Mesodermal cell (in vitro differentiated cells): ENCODE measurements at regions not wholly inside any gene's neighbourhood (a gene's known extent, or its start where the extent isn't known, plus 50 kb on each side); places are given as distances from the start of the nearest gene placed in this dataset.

ENCODE experiments used
- H3K27ac ChIP-seq: 2 replicates; pipeline ENCODE4 v1.7.0; 2013; ENCODE audit warnings: mild to moderate bottlenecking, low read depth, low read length, moderate library complexity; ENCODE audit not compliant: severe bottlenecking
- H3K36me3 ChIP-seq: 2 replicates; pipeline ENCODE4 v1.7.1; 2013; ENCODE audit warnings: mild to moderate bottlenecking, low read length, moderate library complexity; ENCODE audit not compliant: control insufficient read depth, insufficient read depth
- H3K4me1 ChIP-seq: one replicate; pipeline ENCODE4 v1.7.1; 2013; ENCODE audit warnings: mild to moderate bottlenecking, low read length; ENCODE audit not compliant: insufficient read depth, control insufficient read depth, poor library complexity, severe bottlenecking
- H3K4me3 ChIP-seq: 2 replicates; pipeline ENCODE4 v1.7.0; 2013; ENCODE audit warnings: low read length, control low read depth, mild to moderate bottlenecking; ENCODE audit not compliant: insufficient read depth, poor library complexity, severe bottlenecking; ENCODE audit errors: extremely low read depth
- H3K9me3 ChIP-seq: 2 replicates; pipeline ENCODE4 v1.7.1; 2013; ENCODE audit warnings: mild to moderate bottlenecking, low read length, moderate library complexity; ENCODE audit not compliant: control insufficient read depth
- WGBS, 2 experiments: methylation state at CpG; one replicate each; pipeline ENCODE4 v1.1.5; 2013; ENCODE audit warnings: missing lambda C conversion rate in 2 of 2; ENCODE audit not compliant: insufficient coverage in 2 of 2; 5-methylcytosine and 5-hydroxymethylcytosine counted together

GRCh38 chr10:128814024-128814423, 653.0 kb upstream of the MGMT start:
- no peaks in the 10 kb centered on the region for H3K4me1 ChIP-seq
- H3K9me3 ChIP-seq, result no peaks in the 10 kb centered on the region
- no peaks in the 10 kb centered on the region for H3K36me3 ChIP-seq
- WGBS, 2 experiments, result 90 to 92% methylated on average over 12 of the region's 12 CpGs
- H3K4me3 ChIP-seq, result no peak overlapping the region
- no peak overlapping the region for H3K27ac ChIP-seq

- WGBS, 2 experiments, result no CpG with 5 or more reads among the region's 4 CpGs
- no peak overlapping the region for H3K4me3 ChIP-seq
- no peak overlapping the region for H3K27ac ChIP-seq
- no peaks in the 10 kb centered on the region for H3K4me1 ChIP-seq
- H3K36me3 ChIP-seq, result no peaks in the 10 kb centered on the region
- no peaks in the 10 kb centered on the region for H3K9me3 ChIP-seq
Measured at GRCh38 chr10:128814782-128815181, 652.3 kb upstream of the MGMT start.

- Histone ChIP-seq H3K27ac (no peak overlapping the region), H3K36me3 (no peaks in the 10 kb centered on the region), H3K9me3 (no peaks in the 10 kb centered on the region), H3K4me1 (no peaks in the 10 kb centered on the region), H3K4me3 (no peak overlapping the region)
- 80% methylated on average over 1 of the region's 2 CpGs; no CpG with 5 or more reads in 1 of the 2 experiments for WGBS, 2 experiments
Measured at GRCh38 chr10:128816726-128817125, 650.3 kb upstream of the MGMT start.

DNA sequence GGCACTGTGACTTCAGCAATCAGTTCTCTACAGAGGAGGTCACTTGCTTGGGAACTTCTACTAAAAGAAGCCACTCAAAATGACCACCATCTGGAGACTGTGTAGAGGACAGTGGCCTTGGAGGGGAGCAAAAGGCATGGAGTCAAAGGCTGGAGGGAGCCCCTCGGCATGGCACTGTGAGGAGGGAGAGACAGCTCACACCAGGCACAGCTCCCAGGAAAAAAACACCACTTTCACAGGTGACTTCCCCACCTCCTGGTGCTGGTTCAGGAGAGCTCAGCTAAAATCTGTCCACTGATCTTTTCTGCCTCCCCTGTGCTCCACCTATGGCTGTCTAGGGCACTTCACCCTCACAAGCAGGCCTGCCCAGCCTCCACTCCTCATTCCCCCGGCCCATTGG, 649.4 kb upstream of the MGMT start:
- WGBS, 2 experiments, result no CpG with 5 or more reads among the region's 2 CpGs
- no peaks in the 10 kb centered on the region for H3K36me3 ChIP-seq

DNA sequence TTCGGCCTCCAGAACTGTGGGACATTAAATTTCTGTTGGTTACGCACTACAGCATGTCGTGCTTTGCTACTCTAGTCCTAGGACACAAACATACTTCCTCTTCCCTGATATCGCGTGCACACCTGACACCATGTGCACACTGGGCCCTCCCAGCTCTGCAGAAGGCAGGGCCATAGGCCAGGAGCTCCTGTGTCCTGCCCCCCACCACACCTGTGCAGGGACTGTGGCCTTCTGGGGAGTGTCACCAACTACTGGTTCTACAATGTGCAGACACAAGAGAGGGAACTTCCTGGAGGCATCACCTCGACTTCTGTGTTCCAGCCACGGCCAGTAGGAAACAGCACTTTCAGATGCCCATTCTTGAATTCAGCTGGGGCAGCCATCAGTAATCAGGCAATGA, 646.4 kb upstream of the MGMT start:
- H3K9me3 ChIP-seq, result no peaks in the 10 kb centered on the region

More for the DNA sequence above, 649.4 kb upstream of the MGMT start:
- Histone ChIP-seq H3K27ac (no peak overlapping the region), H3K9me3 (no peaks in the 10 kb centered on the region), H3K4me1 (no peaks in the 10 kb centered on the region), H3K4me3 (no peak overlapping the region)

GRCh38 chr10:128823201-128823600, 643.8 kb upstream of the MGMT start:
- 93 to 97% methylated on average over 16 of the region's 16 CpGs for WGBS, 2 experiments
- Histone ChIP-seq H3K4me3 (no peak overlapping the region), H3K4me1 (peaks cover 3% of the 10 kb centered on the region), H3K36me3 (no peaks in the 10 kb centered on the region), H3K27ac (no peak overlapping the region), H3K9me3 (no peaks in the 10 kb centered on the region)

More for the DNA sequence above, 646.4 kb upstream of the MGMT start:
- Histone ChIP-seq H3K27ac (no peak overlapping the region), H3K36me3 (no peaks in the 10 kb centered on the region), H3K4me1 (no peaks in the 10 kb centered on the region), H3K4me3 (no peak overlapping the region)
- 61 to 72% methylated on average over 3 to 7 of the region's 7 CpGs for WGBS, 2 experiments

- no peaks in the 10 kb centered on the region for H3K9me3 ChIP-seq
- no peak overlapping the region for H3K4me3 ChIP-seq
- no peak overlapping the region for H3K27ac ChIP-seq
- peaks cover 3% of the 10 kb centered on the region for H3K4me1 ChIP-seq
- WGBS, 2 experiments, result 83 to 95% methylated on average over 2 to 5 of the region's 6 CpGs
- no peaks in the 10 kb centered on the region for H3K36me3 ChIP-seq
Measured at GRCh38 chr10:128825626-128826025, 641.4 kb upstream of the MGMT start.

DNA sequence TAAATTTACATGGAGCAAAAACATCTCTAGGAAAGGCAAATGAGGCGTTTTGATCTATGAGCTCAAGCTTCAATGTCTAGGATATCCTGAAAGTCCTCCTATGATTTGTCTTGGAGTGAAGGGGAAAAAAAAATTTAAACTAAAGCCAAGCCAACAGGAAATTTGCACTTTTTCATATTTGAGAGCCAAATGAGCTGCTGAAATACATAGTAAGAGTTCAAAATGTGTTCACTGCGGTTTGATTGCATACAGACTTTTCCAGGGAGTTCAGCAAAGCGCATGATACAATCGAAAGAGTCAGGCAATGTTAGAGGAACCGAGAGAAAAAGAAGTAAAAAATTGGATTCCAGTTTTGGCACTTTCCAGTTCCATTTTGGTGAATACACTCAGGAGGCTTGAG, 633.4 kb upstream of the MGMT start:
- H3K4me3 ChIP-seq, result no peak overlapping the region
- 89 to 93% methylated on average over 5 of the region's 5 CpGs for WGBS, 2 experiments
- H3K4me1 ChIP-seq, result no peaks in the 10 kb centered on the region
- H3K27ac ChIP-seq, result no peak overlapping the region
- no peaks in the 10 kb centered on the region for H3K36me3 ChIP-seq
- H3K9me3 ChIP-seq, result no peaks in the 10 kb centered on the region

- Histone ChIP-seq H3K4me1 (no peaks in the 10 kb centered on the region), H3K36me3 (no peaks in the 10 kb centered on the region), H3K9me3 (no peaks in the 10 kb centered on the region), H3K4me3 (no peak overlapping the region), H3K27ac (no peak overlapping the region)
- 76 to 83% methylated on average over 2 to 5 of the region's 5 CpGs for WGBS, 2 experiments
Measured at GRCh38 chr10:128835361-128835760, 631.7 kb upstream of the MGMT start.

GRCh38 chr10:128837478-128837877, 629.6 kb upstream of the MGMT start:
- Histone ChIP-seq H3K4me3 (no peak overlapping the region), H3K27ac (no peak overlapping the region), H3K4me1 (no peaks in the 10 kb centered on the region), H3K36me3 (no peaks in the 10 kb centered on the region), H3K9me3 (no peaks in the 10 kb centered on the region)
- WGBS, 2 experiments, result no CpG with 5 or more reads among the region's 2 CpGs

DNA sequence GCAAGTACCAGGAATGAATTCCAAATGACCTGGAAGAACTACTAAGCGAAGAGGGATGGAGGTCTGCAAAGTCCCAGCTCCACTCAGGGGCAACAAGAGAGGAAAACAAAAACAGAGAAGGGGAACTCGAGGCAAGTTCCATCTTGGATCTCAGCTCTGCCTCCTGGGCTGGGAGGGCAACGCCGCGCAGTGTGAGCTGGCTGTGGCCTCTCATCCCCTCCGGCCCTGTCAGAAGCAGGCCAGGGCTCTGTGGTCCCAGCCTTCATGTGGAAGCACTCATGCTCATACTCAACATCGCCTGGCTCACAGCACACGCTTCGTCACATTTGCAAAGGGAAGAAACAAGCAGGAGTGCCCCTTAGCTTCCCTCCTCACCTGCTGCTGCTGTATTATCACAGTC, 627.9 kb upstream of the MGMT start:
- Histone ChIP-seq H3K36me3 (no peaks in the 10 kb centered on the region), H3K27ac (no peak overlapping the region), H3K4me3 (no peak overlapping the region), H3K9me3 (no peaks in the 10 kb centered on the region), H3K4me1 (no peaks in the 10 kb centered on the region)
- WGBS, 2 experiments, result 89 to 95% methylated on average over 9 of the region's 9 CpGs

- no peak overlapping the region for H3K27ac ChIP-seq
- no peak overlapping the region for H3K4me3 ChIP-seq
- no peaks in the 10 kb centered on the region for H3K36me3 ChIP-seq
- H3K9me3 ChIP-seq, result no peaks in the 10 kb centered on the region
- no peaks in the 10 kb centered on the region for H3K4me1 ChIP-seq
Measured at GRCh38 chr10:128839701-128840100, 627.3 kb upstream of the MGMT start.
